Thoracic aorta (tissue), 2 donors: ENCODE measurements at regions not wholly inside any gene's neighbourhood (a gene's known extent, or its start where the extent isn't known, plus 50 kb on each side); places are given as distances from the start of the nearest gene placed in this dataset.

Experiments used
- ATAC-seq: fragments of 150-250 bp; one replicate; pipeline ENCODE4 v1.8.0; 2017; ENCODE audit warnings: low read depth; ENCODE audit not compliant: insufficient number of reproducible peaks, low FRiP score
- DNase-seq: peaks from one replicate; pipeline ENCODE4 v3.0.0-alpha.2; 2020; ENCODE audit warnings: low spot score
- H3K27ac ChIP-seq, 2 donors: fragments of 200-600 bp; sonication (generic); 1 replicate in 1 of 2; 2 replicates in 1 of 2; pipeline ENCODE4 v1.5.1; 2016; ENCODE audit warnings: mild to moderate bottlenecking in 2 of 2, moderate library complexity in 2 of 2
- H3K27me3 ChIP-seq: fragments of 200-600 bp; sonication (generic); replicated peaks from 2 replicates; pipeline ENCODE4 v1.6.0; 2016; ENCODE audit warnings: mild to moderate bottlenecking; ENCODE audit not compliant: insufficient read depth
- H3K36me3 ChIP-seq: fragments of 200-600 bp; sonication (generic); one replicate; pipeline ENCODE4 v1.5.1; 2016
- H3K4me1 ChIP-seq, 2 donors: fragments of 200-600 bp; sonication (generic); 1 replicate in 1 of 2; 2 replicates in 1 of 2; pipeline versions ENCODE4 v1.5.1 to v1.6.0; 2016; ENCODE audit warnings: low read depth in 2 of 2, mild to moderate bottlenecking in 1 of 2; ENCODE audit not compliant: control insufficient read depth in 1 of 2
- H3K4me3 ChIP-seq: fragments of 200-600 bp; sonication (generic); 2 replicates; pipeline ENCODE4 v1.5.1; 2016; ENCODE audit warnings: mild to moderate bottlenecking
- H3K9me3 ChIP-seq: fragments of 200-600 bp; sonication (generic); 2 replicates; pipeline ENCODE4 v1.5.1; 2016
- CTCF ChIP-seq: fragments of 200-600 bp; sonication (generic); IDR thresholded peaks from one replicate; pipeline ENCODE4 v1.5.1; 2019; ENCODE audit warnings: antibody characterized with exemption

GRCh38 chr11:116072133-116072532, 567.9 kb upstream of the CADM1 start:
- Histone ChIP-seq H3K9me3 (no peaks in the 10 kb centered on the region), H3K27me3 (no peaks in the 10 kb centered on the region), H3K27ac (no peak overlapping the region), H3K36me3 (no peaks in the 10 kb centered on the region), H3K4me3 (no peak overlapping the region), H3K4me1 (no peaks in the 10 kb centered on the region)
- no peak for DNase-seq
- ATAC-seq = no peak
- TF ChIP-seq CTCF = no peak

GRCh38 chr11:116071241-116071640, 567.0 kb upstream of the CADM1 start:
- Histone ChIP-seq H3K36me3 (no peaks in the 10 kb centered on the region), H3K9me3 (no peaks in the 10 kb centered on the region), H3K27ac (no peak overlapping the region), H3K4me3 (no peak overlapping the region), H3K4me1 (no peaks in the 10 kb centered on the region), H3K27me3 (no peaks in the 10 kb centered on the region)
- no peak for TF ChIP-seq CTCF
- ATAC-seq (no peak), DNase-seq (no peak)

- no peak for TF ChIP-seq CTCF
- Histone ChIP-seq H3K27ac (no peak overlapping the region), H3K4me3 (no peak overlapping the region), H3K36me3 (no peaks in the 10 kb centered on the region), H3K4me1 (no peaks in the 10 kb centered on the region), H3K27me3 (no peaks in the 10 kb centered on the region), H3K9me3 (no peaks in the 10 kb centered on the region)
- ATAC-seq = no peak
- no peak for DNase-seq
Observed at GRCh38 chr11:116070520-116070919, 566.3 kb upstream of the CADM1 start.

- ATAC-seq (no peak), DNase-seq (no peak)
- TF ChIP-seq CTCF = no peak
- no peaks in the 10 kb centered on the region for H3K36me3 ChIP-seq
- H3K9me3 ChIP-seq = no peaks in the 10 kb centered on the region
- H3K4me3 ChIP-seq = no peak overlapping the region
- H3K27me3 ChIP-seq = no peaks in the 10 kb centered on the region
- H3K27ac ChIP-seq = no peak overlapping the region
- H3K4me1 ChIP-seq = no peaks in the 10 kb centered on the region
Observed at GRCh38 chr11:116066777-116067176, 562.6 kb upstream of the CADM1 start.

GRCh38 chr11:116065986-116066385, 561.8 kb upstream of the CADM1 start:
- H3K36me3 ChIP-seq = no peaks in the 10 kb centered on the region
- no peak for TF ChIP-seq CTCF
- no peak overlapping the region for H3K4me3 ChIP-seq
- H3K4me1 ChIP-seq = no peaks in the 10 kb centered on the region
- no peak overlapping the region for H3K27ac ChIP-seq
- no peaks in the 10 kb centered on the region for H3K27me3 ChIP-seq
- no peak for ATAC-seq
- no peaks in the 10 kb centered on the region for H3K9me3 ChIP-seq
- DNase-seq = no peak
